ENCODE measurements at regions not wholly inside any gene's neighbourhood (a gene's known extent, or its start where the extent isn't known, plus 50 kb on each side); places are given as distances from the start of the nearest gene placed in this dataset.

- intact Hi-C loops (cut with DNase I; ENCODE audit: low total_unique reads), result loop anchor here (5.0 kb wide), 1 partner anchor 658 kb away; no protein-coding TSS in a partner anchor
- Histone ChIP-seq H3K9me3 (no peaks in the 10 kb centered on the region), H3K36me3 (no peaks in the 10 kb centered on the region), H3K4me3 (no peak overlapping the region), H3K27ac (no peak overlapping the region), H3K27me3 (no peaks in the 10 kb centered on the region), H3K4me1 (no peaks in the 10 kb centered on the region)
- DNase-seq (ENCODE audit: low spot score in 2 of 2), result no peak
- TF ChIP-seq CTCF (IDR thresholded peaks at IDR 0.05), result no peak
- TF ChIP-seq POLR2A (IDR thresholded peaks at IDR 0.05), result no peak
- no peak for TF ChIP-seq POLR2AphosphoS5 (IDR thresholded peaks at IDR 0.05)
Measured at GRCh38 chr18:40995529-40995928, 959.5 kb upstream of the PIK3C3 start.

- Histone ChIP-seq H3K4me1 (no peaks in the 10 kb centered on the region), H3K27me3 (no peaks in the 10 kb centered on the region), H3K27ac (no peak overlapping the region), H3K9me3 (no peaks in the 10 kb centered on the region), H3K36me3 (no peaks in the 10 kb centered on the region), H3K4me3 (no peak overlapping the region)
- intact Hi-C loops (cut with DNase I; ENCODE audit: low total_unique reads), result no loop called here
- DNase-seq (ENCODE audit: low spot score in 2 of 2), result no peak
- TF ChIP-seq CTCF (IDR thresholded peaks at IDR 0.05) (no peak), POLR2A (IDR thresholded peaks at IDR 0.05) (no peak), POLR2AphosphoS5 (IDR thresholded peaks at IDR 0.05) (no peak)
Measured at GRCh38 chr18:40993363-40993762, 961.7 kb upstream of the PIK3C3 start.

- H3K27ac ChIP-seq, result no peak overlapping the region
- no peak for DNase-seq (ENCODE audit: low spot score in 2 of 2)
- H3K36me3 ChIP-seq, result no peaks in the 10 kb centered on the region
- intact Hi-C loops (cut with DNase I; ENCODE audit: low total_unique reads), result no loop called here
- no peak for TF ChIP-seq POLR2AphosphoS5 (IDR thresholded peaks at IDR 0.05)
- TF ChIP-seq CTCF (IDR thresholded peaks at IDR 0.05), result no peak
- no peak for TF ChIP-seq POLR2A (IDR thresholded peaks at IDR 0.05)
- H3K9me3 ChIP-seq, result no peaks in the 10 kb centered on the region
- H3K4me3 ChIP-seq, result no peak overlapping the region
- H3K4me1 ChIP-seq, result no peaks in the 10 kb centered on the region
- H3K27me3 ChIP-seq, result no peaks in the 10 kb centered on the region
Measured at GRCh38 chr18:40987581-40987980, 967.5 kb upstream of the PIK3C3 start.

GRCh38 chr18:40985436-40985835 lies 969.6 kb upstream of the PIK3C3 start:
- H3K4me1 ChIP-seq, result no peaks in the 10 kb centered on the region
- no peak overlapping the region for H3K4me3 ChIP-seq
- H3K27ac ChIP-seq, result no peak overlapping the region
- intact Hi-C loops (cut with DNase I; ENCODE audit: low total_unique reads), result no loop called here
- H3K27me3 ChIP-seq, result no peaks in the 10 kb centered on the region
- DNase-seq (ENCODE audit: low spot score in 2 of 2), result no peak
- no peaks in the 10 kb centered on the region for H3K9me3 ChIP-seq
- TF ChIP-seq CTCF (IDR thresholded peaks at IDR 0.05) (no peak), POLR2AphosphoS5 (IDR thresholded peaks at IDR 0.05) (no peak), POLR2A (IDR thresholded peaks at IDR 0.05) (no peak)
- H3K36me3 ChIP-seq, result no peaks in the 10 kb centered on the region

- TF ChIP-seq POLR2AphosphoS5 (IDR thresholded peaks at IDR 0.05), result no peak
- TF ChIP-seq CTCF (IDR thresholded peaks at IDR 0.05), result no peak
- no peak for TF ChIP-seq POLR2A (IDR thresholded peaks at IDR 0.05)
- H3K4me1 ChIP-seq, result no peaks in the 10 kb centered on the region
- no peak for DNase-seq (ENCODE audit: low spot score in 2 of 2)
- H3K9me3 ChIP-seq, result no peaks in the 10 kb centered on the region
- intact Hi-C loops (cut with DNase I; ENCODE audit: low total_unique reads), result no loop called here
- H3K4me3 ChIP-seq, result no peak overlapping the region
- H3K27me3 ChIP-seq, result no peaks in the 10 kb centered on the region
- no peaks in the 10 kb centered on the region for H3K36me3 ChIP-seq
- H3K27ac ChIP-seq, result no peak overlapping the region
Measured at GRCh38 chr18:40984856-40985255, 970.2 kb upstream of the PIK3C3 start.
